HG03066 (cell line): ENCODE measurements at regions not wholly inside any gene's neighbourhood (a gene's known extent, or its start where the extent isn't known, plus 50 kb on each side); places are given as distances from the start of the nearest gene placed in this dataset.

Source experiments
- ATAC-seq: cut with Tn5 transposase; IDR thresholded peaks from one replicate; pipeline ENCODE4 v1.9.1; 2021; ENCODE audit warnings: low read depth; ENCODE audit not compliant: unreplicated experiment

- ATAC-seq: no peak
Observed at GRCh38 chr2:143977356-143977755, 542.6 kb downstream of the ZEB2 start.

- no peak for ATAC-seq
Observed at GRCh38 chr2:143975216-143975615, 544.7 kb downstream of the ZEB2 start.

GRCh38 chr2:143974262-143974661 is 545.7 kb downstream of the ZEB2 start:
- no peak for ATAC-seq

- ATAC-seq: no peak
Observed at GRCh38 chr2:143968860-143969259, 551.1 kb downstream of the ZEB2 start.

- ATAC-seq: no peak
Observed at GRCh38 chr2:143968360-143968759, 551.6 kb downstream of the ZEB2 start.

GRCh38 chr2:143965493-143966164 is 554.3 kb downstream of the ZEB2 start:
- ATAC-seq: no peak

GRCh38 chr2:143964891-143965290 is 555.0 kb downstream of the ZEB2 start:
- ATAC-seq: no peak

- ATAC-seq: no peak
Observed at GRCh38 chr2:143960177-143960576, 559.7 kb downstream of the ZEB2 start.

GRCh38 chr2:143957321-143957720 is 562.6 kb downstream of the ZEB2 start:
- ATAC-seq: no peak

- ATAC-seq: no peak
Observed at GRCh38 chr2:143955401-143956065, 564.4 kb downstream of the ZEB2 start.

GRCh38 chr2:143954844-143955243 is 565.1 kb downstream of the ZEB2 start:
- ATAC-seq: no peak

GRCh38 chr2:143954186-143954585 is 565.7 kb downstream of the ZEB2 start:
- ATAC-seq: no peak

- no peak for ATAC-seq
Observed at GRCh38 chr2:143953451-143954030, 566.4 kb downstream of the ZEB2 start.

- no peak for ATAC-seq
Observed at GRCh38 chr2:143952536-143952935, 567.4 kb downstream of the ZEB2 start.

- ATAC-seq: no peak
Observed at GRCh38 chr2:143950704-143951103, 569.2 kb downstream of the ZEB2 start.

- ATAC-seq: no peak
Observed at GRCh38 chr2:143949121-143949848, 570.6 kb downstream of the ZEB2 start.

GRCh38 chr2:143948710-143949109 is 571.2 kb downstream of the ZEB2 start:
- no peak for ATAC-seq

- ATAC-seq: no peak
Observed at GRCh38 chr2:143946436-143947391, 573.2 kb downstream of the ZEB2 start.

- ATAC-seq: no peak
Observed at GRCh38 chr2:143942486-143942885, 577.4 kb downstream of the ZEB2 start.

- ATAC-seq: no peak
Observed at GRCh38 chr2:143940720-143941119, 579.2 kb downstream of the ZEB2 start.
